HCEC 1CT (cell line): ENCODE measurements at regions not wholly inside any gene's neighbourhood (a gene's known extent, or its start where the extent isn't known, plus 50 kb on each side); places are given as distances from the start of the nearest gene placed in this dataset.
"Not testable (repeated sequence)": the region's sequence is repeated elsewhere in the genome, so short reads cannot be mapped to it uniquely, and the experiment has no call there.

Source experiments
- DNase-seq: peaks from one replicate; pipeline ENCODE4 v3.0.0-alpha.2; 2017

GRCh38 chr21:16117851-16118590, 388.2 kb downstream of the USP25 start:
- peak; percentile 92 for DNase-seq

GRCh38 chr21:16124378-16125138, 394.8 kb downstream of the USP25 start:
- DNase-seq = peak; percentile 95

- no peak for DNase-seq
These were observed 395.5 kb downstream of the USP25 start for GRCh38 chr21:16125274-16125673.

GRCh38 chr21:16132453-16132852, 402.7 kb downstream of the USP25 start:
- DNase-seq = not testable (repeated sequence)

- DNase-seq = no peak
These were observed 403.5 kb downstream of the USP25 start for GRCh38 chr21:16133248-16133647.

- no peak for DNase-seq
These were observed 404.4 kb downstream of the USP25 start for GRCh38 chr21:16134134-16134533.

- no peak for DNase-seq
These were observed 407.3 kb downstream of the USP25 start for GRCh38 chr21:16137106-16137505.

- DNase-seq = no peak
These were observed 415.3 kb downstream of the USP25 start for GRCh38 chr21:16145052-16145451.

GRCh38 chr21:16145479-16145878, 415.7 kb downstream of the USP25 start:
- no peak for DNase-seq

- no peak for DNase-seq
These were observed 424.5 kb downstream of the USP25 start for GRCh38 chr21:16154321-16154720.

GRCh38 chr21:16154951-16155635, 425.3 kb downstream of the USP25 start:
- no peak for DNase-seq

- no peak for DNase-seq
These were observed 427.2 kb downstream of the USP25 start for GRCh38 chr21:16156841-16157489.

- DNase-seq = peak; percentile 3
These were observed 429.6 kb downstream of the USP25 start for GRCh38 chr21:16159213-16159970.

GRCh38 chr21:16159971-16160350, 430.2 kb downstream of the USP25 start:
- no peak for DNase-seq

GRCh38 chr21:16162953-16163352, 433.2 kb downstream of the USP25 start:
- no peak for DNase-seq

- peak; percentile 47 for DNase-seq
These were observed 439.3 kb downstream of the USP25 start for GRCh38 chr21:16169102-16169511.

- DNase-seq = no peak
These were observed 440.0 kb downstream of the USP25 start for GRCh38 chr21:16169779-16170178.

GRCh38 chr21:16176570-16176969, 446.8 kb downstream of the USP25 start:
- no peak for DNase-seq

- DNase-seq = no peak
These were observed 447.8 kb downstream of the USP25 start for GRCh38 chr21:16177532-16177931.

GRCh38 chr21:16179773-16180172, 450.0 kb downstream of the USP25 start:
- no peak for DNase-seq

- DNase-seq = no peak
These were observed 450.8 kb downstream of the USP25 start for GRCh38 chr21:16180614-16181013.

GRCh38 chr21:16181018-16181417, 451.2 kb downstream of the USP25 start:
- DNase-seq = no peak
